CD4-positive, alpha-beta T cell treated with Interleukin-10 for 1 hour (primary cell): ENCODE measurements at regions not wholly inside any gene's neighbourhood (a gene's known extent, or its start where the extent isn't known, plus 50 kb on each side); places are given as distances from the start of the nearest gene placed in this dataset.
"Not testable (repeated sequence)": the region's sequence is repeated elsewhere in the genome, so short reads cannot be mapped to it uniquely, and the experiment has no call there.

Experiments
- DNase-seq: peaks from one replicate; pipeline ENCODE4 v3.0.0-alpha.2; 2020

- no peak for DNase-seq
Observed at GRCh38 chrX:16067886-16068515, 55.4 kb upstream of the GRPR start.

- no peak for DNase-seq
Observed at GRCh38 chrX:16063921-16064320, 59.4 kb upstream of the GRPR start.

DNA sequence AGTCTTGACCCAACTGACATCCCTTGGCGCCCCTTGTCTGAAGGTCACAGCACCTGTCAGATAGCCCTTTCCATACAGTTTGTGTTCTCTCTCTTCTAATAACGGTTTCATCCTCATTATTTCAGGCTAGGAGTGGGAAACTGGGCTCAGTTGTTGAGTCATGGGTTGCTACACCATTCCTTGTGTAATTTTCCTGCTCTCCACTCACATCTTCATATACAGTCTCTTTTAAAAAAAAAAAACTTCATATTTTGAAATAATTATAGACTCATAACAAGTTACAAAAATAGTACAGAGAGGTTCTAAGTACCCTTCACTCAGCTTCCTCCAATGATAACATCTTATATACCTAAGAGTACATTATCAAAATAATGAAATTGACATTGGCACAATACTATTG is 60.2 kb upstream of the GRPR start:
- DNase-seq = no peak

- DNase-seq = no peak
Observed at GRCh38 chrX:16061296-16061695, 62.1 kb upstream of the GRPR start.

- DNase-seq = no peak
Observed at GRCh38 chrX:16060252-16060651, 63.1 kb upstream of the GRPR start.

DNA sequence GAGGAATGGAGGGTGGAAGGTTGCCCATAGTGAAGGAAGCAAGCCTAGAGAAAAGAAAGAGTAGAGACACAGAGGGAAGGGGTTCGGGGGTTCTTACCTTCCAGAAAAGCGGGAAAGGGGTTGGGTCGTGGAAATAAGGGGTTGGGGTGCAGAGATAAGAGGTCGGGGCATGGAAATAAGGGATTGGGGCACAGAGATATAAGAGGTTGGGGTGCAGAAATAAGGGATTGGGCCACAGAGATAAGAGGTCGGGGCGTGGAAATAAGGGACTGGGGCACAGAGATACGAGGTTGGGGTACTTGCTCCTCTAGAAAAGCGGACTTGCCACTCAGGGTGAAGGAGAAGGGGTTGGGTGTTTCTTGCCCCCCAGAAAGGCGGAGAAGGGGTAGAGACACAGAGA is 74.2 kb upstream of the GRPR start:
- DNase-seq = not testable (repeated sequence)

DNA sequence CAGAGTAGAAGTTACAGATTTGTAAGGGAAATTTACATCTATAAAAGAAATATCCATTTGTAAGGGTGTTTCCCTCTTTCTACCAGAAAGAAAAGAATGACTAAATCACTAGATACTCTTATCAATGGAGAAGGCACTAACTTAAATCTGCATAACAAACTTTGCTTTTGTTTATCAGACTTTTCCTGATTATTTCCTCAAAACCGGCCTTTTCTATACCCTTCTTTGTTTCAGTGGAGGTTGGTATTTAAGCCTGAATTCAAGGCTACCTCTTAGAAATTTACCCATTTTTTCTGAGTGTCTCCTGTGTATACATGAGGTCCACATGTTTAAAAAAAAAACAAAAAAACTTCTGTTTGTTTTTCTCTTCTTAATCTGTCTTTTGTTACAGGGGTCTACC is 80.4 kb upstream of the GRPR start:
- DNase-seq = no peak

DNA sequence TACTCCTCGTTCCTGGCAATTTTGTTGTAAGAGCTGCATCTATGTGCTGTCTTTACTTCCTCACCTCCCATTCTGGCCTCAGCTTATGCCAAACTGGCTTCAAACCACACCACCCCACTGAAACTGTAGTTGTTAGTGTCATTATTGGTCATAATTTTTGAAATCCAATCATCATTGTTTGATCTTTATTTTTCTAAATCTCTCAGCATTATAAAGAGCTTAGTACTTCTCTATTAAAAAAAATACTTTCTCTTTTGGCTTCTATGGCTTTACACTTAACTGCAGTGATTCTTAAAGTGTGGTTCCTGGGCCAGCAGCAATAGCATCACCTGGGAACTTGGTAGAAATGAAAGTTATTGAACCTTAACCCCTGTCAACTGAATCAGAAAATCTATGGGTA is 83.5 kb upstream of the GRPR start:
- no peak for DNase-seq

GRCh38 chrX:16039363-16039762 is 84.0 kb upstream of the GRPR start:
- no peak for DNase-seq

- no peak for DNase-seq
Observed at GRCh38 chrX:16033331-16033730, 90.0 kb upstream of the GRPR start.

DNA sequence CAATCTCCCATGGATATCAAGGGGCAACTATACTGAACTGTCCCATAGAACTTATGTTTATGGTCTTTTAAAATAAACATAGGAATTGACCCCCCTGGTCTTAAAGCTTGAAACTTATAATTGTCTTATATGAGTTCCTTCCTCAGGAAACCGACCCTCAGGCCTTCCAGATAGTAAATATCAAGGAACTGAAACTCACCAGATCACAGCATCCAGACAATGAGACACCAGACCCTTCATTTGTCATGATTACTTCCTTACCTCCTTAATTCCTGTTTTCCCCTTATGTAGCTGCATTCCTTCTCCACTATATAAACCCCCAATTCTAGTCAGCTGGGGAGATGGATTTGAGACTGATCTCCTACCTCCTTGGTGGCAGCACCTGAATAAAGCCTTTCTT is 94.8 kb upstream of the GRPR start:
- DNase-seq = no peak

DNA sequence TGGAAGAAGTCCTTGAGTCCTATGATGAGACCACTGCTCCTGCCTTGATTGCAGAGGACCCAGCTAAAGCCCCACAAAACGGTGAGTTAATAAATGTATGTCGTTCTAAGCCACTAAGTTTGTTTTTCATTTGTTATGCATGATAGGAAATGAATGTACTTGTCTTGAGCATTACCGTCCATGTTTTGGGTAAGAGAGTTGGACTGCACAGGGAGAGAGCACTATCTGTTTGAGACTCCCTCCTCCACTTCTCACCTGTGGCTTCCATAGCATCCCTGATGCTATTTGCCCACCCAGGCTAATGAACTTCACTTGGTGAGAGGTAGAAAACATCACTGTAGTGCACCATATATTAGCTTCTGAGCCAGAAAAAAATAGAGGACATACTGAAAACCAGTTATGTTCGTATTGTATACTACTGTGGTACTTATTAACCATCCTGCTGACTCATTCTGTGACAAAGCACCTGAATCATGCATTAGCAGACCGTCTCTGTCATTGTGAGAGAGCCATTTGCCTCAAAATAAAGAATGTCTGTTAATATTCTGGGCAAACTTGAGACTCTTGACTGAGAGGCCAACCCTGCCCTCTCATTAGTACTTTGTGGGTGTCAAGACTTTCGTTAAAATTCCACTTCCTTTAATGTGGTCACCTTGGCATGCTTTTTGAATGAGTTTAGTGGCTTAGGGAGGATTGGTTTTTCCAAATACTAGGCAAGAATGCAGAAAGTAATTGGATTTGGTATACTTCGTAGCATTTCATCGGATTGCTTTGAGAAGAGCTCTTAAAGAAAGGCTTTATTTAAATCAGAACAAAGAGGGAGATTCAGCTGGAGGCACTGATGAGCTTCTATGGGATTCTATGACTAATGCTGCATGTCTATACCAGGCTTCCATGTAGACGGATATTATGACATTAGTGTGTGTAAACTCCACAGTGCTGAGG is 99.3 kb upstream of the GRPR start:
- DNase-seq = no peak

DNA sequence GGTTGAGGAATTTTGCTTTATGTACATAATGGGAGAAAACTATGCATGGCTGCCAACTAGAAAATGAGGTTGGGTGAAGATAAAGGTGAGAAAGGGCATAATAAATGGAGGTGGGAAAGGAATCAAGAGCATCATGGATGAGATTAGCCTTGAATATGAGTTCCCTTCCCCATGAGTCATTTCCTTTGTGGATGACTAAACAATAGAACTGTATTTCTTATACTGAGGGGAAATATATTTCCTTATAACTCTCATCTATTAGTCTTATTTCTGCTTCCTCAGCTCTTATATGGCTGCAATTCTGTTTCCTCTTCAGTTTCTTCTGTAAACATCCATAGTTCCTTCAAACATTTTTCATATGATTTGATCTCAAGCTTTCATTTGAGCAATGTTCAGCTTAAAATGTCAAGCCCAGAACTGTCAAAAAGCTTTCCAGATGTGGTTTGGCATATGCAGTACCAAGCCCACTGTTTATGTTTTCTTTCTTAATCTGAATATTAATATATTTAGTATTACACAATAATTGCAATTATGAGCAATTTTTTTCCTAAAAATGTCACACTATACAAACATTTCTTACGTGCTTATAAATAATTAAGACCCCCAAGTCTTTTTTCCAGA is 100.7 kb upstream of the GRPR start:
- DNase-seq = no peak

DNA sequence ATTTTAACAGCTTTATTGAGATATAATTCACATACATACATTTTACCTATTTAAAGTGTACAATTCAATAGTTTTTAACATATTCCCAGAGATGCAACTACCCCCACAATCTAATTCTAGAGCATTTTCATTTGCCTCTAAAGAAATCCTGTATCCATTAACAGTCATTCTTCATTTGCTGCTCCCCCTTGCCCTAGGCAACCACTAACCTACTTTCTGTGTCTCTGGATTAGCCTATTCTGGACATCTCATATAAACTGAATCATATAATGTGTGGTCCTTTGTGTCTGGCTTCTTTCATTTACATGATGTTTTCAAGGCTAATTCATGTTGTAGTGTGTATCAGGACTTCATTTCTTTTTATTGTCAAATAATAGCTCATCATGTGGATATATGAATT is 105.1 kb upstream of the GRPR start:
- DNase-seq = no peak

- DNase-seq = no peak
Observed at GRCh38 chrX:16014171-16014570, 109.2 kb upstream of the GRPR start.

DNA sequence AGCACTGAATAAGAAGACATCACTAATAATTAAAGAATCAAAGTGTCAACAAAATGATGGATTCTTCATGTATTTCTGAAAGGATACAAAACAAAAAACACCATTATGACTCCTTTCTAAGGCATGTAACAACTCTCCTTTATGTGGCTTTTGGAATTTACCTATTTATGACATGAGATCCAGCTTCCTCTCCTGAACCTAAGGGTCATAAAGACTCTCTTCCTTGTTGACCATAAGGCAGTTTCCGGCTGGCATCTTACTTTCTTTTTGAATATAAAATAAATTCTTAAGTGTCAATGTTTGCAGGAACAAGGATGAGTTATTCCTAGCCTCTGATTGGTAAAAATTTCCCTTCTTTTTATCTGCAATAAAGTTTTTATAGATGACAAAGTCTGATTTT is 111.1 kb upstream of the GRPR start:
- no peak for DNase-seq

GRCh38 chrX:16005917-16006316 is 117.4 kb upstream of the GRPR start:
- DNase-seq = no peak

DNA sequence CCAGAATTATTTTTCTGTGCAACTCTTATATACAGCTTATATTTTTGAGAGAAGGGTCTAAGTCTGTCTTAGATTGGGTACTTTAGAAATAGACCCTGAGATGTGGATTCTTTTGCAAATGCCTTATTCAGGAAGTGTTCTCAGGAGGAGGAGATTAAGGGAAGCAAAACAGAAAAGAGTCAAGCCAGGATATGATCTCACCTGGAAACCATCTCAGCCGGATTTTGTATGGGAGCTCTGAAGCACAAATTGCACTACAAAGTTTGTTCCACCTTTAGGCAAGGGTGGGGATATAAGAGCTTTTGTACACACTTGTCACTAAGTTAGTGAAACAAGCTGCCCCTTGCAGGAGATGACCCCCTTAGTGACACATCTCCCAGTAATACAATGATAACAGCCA is 121.2 kb upstream of the GRPR start:
- DNase-seq = no peak

GRCh38 chrX:15998350-15998749 is 125.0 kb upstream of the GRPR start:
- DNase-seq = no peak

DNA sequence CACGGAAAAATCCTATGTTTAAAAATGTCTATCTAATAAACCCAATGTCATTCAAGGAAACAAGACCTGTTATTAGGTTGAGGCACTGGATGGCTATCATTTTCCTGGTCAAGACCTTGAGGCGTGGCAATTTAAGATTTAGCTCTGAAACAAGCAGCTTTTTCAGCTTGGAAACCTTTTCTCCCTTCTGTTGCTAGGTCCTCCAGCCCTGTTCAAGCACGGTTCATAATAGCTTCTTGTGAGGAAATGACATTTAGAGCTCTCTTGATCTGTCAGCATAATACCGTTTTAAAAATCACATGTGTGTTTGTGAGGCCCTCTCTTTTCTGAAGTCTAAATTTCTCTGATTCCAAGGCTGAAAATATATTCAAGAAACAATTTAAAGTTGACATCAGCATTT is 133.6 kb upstream of the GRPR start:
- DNase-seq = no peak

GRCh38 chrX:15988661-15989603 is 134.3 kb upstream of the AP1S2 start:
- DNase-seq = no peak

DNA sequence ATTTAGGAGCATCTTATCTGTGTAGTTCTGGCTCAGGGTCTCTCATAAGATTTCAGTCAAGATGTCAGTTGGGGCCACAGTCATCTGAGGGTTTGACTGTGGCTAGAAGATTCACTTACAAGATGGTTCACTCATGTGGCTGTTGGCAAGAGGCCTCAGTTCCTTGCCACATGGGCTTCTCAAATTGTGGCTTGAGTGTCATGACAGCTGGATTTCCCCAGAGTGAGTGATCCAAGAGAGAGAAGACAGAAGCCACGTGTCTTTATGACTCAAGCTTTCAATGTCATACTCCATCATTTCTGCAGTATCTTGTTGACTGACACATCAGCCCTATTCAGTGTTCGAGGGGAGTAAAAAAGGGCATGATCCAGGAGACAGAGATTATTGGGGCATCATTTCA is 131.3 kb upstream of the AP1S2 start:
- DNase-seq = no peak

DNA sequence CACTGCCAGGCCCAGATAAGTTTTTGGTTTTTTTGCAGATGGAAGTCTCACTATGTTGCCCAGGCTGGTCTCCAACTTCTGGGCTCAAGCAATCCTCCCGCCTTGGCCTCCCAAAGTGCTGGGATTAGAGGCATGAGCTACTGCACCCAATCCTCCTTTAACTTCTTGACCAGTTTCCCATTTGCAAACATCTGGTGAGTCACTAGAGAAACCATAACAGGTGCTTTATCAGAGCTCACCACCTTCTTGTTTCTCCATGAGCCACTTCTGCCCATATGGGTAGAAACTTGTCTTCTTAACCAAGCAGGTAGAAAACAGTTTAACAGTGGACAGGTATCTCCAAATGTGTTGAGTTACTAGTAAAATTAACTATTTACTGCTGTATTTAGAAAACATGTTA is 128.4 kb upstream of the AP1S2 start:
- no peak for DNase-seq
